IPS DF 19.7 (cell line): ENCODE measurements at regions not wholly inside any gene's neighbourhood (a gene's known extent, or its start where the extent isn't known, plus 50 kb on each side); places are given as distances from the start of the nearest gene placed in this dataset.

Experiments used
- DNase-seq: peaks from one replicate; pipeline ENCODE4 v3.0.0-alpha.2; 2013; ENCODE audit warnings: low read depth, low spot score

DNA sequence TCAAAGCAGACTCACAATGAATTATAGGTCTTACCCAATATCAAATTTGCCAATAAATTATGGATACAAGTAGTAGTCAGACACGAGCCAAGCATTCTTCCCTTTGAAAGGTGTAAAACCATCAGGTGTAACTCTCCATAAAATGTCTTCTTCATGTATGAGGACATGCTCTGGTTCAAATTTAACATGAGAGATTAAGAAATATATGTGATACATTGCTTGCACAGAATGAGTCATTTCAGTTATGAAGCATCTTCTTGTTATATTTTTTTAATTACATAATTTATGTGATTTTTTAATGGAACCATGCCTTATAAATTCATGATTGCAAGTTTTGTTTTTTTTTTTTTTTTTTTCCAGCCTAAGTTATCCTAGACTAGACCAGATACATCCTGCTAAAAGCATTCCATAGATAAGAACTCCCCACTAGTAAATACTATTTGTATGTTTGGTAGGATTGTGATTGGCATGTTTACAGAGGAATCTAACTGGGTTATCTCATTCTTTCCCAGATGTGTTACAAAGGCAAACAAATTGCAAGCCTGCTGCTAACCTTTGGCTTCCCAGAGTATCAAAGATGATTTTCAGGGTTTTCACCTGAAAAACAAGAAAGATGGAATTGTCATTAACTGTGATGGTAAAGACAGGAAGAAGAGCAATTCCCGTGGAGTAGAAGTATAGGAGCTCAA lies 621.9 kb downstream of the XIRP2 start:
- no peak for DNase-seq

- peak; percentile 35 for DNase-seq
Measured at GRCh38 chr2:167509586-167509985, 621.3 kb downstream of the XIRP2 start.

- no peak for DNase-seq
Measured at GRCh38 chr2:167508709-167509108, 620.4 kb downstream of the XIRP2 start.

- DNase-seq: no peak
Measured at GRCh38 chr2:167506395-167506794, 618.1 kb downstream of the XIRP2 start.

DNA sequence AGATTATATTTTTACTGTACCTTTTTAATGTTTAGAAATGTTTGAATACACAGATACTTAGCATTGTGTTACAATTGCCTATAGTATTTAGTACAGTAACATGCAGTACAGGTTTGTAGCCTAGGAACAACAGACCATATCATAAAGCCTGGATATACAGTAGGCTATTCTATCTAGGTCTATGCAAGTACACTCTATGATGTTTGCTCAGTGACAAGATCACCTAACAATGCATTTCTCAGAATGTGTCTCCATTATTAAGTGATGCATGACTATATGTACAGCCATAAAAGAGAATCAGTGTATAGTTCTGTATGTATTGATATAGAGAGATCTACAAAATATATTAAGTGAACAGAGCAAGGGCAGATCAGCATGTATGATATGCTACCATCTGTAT lies 616.4 kb downstream of the XIRP2 start:
- DNase-seq: no peak

DNA sequence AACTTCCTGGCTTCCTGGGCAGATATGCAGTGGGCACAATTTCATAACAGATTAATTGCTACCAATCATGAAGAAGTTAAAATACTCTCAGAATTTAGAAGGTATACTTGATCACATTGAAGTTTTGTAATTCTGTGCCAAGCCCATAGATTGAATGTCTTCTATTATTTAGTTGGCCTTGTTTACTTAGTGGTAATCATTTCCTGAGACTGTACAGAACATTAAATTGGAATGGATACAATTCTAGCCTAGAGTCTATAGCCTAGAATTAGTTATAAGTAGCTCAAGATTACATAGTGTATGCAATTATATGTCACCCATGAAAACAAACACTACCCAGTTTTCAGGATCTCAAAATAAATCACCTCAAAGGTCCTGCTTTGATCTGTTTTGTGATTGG lies 615.8 kb downstream of the XIRP2 start:
- no peak for DNase-seq

DNA sequence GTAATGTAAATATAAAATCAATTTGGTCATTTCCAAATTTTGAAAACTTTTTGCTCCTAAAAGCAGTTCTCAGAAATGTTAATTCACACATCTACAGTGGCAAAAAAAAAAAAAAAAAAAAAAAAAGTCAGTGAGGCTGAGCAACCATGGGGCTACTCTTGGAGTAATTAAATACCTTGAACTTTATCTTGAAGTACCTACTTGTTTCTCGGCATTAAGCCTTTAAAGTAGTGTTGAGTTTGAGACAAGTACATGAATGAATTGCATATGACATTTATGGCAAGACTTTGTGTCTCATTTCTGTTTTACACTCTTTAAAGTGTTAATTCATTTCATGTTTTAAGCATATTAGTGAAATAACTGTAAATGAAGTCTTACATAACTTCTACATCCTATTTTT lies 613.3 kb downstream of the XIRP2 start:
- DNase-seq: no peak

GRCh38 chr2:167493862-167494261 lies 605.6 kb downstream of the XIRP2 start:
- no peak for DNase-seq

GRCh38 chr2:167492486-167492885 lies 604.2 kb downstream of the XIRP2 start:
- no peak for DNase-seq

DNA sequence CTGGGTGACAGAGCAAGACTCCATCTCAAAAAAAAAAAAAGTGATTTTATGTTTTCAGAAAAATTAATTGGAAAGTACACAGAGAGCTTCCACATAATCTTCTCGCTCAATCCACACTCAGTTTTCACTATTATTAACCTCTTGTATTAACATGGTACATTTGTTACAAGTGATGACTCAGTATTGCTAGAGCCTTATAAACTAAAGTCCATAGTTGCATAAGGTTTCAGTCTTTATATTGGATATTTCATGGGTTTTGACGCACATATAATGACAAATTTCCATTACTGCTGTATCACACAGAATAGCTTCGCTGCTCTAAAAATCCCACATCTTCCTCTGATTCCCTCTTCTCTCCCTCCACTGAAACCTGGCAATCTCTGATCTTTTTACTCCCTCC lies 603.5 kb downstream of the XIRP2 start:
- no peak for DNase-seq

DNA sequence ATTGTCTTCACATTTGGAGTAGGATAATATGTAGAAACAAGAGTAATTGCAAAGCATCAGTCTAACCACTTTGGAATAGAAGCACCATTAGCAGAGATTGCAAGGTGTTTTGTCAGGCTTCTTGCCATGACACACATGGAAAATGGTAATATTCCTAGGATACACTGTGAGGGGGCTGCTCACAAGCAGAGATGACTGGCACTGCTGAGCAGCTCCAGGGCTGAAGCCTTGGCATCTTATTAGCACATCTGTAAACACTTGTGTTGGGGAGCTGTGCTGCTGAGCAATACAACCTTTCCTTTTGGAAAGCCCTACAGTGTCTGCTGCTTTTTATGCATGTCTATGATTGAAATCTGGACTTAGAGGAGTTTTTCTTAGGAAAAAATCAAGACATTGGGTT lies 602.2 kb downstream of the XIRP2 start:
- DNase-seq: no peak

DNA sequence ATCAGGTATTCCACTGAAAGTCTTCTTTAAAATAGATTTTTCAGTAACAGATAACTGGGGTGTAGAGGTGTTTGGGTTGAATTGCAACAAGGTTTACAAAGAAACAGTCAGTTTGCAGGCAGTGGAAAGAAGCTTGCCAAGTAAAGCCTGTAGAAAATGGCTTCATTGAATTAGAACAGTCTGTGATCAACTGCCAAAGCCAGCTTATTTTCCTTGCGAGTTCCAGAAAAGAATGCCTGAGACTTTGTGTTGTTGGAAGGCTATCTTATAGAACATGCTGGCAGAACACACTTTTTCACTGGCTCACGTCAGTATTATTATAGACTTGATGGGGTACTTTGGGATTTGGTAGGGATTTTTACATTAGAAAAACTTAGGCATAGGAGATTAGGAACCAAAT lies 601.0 kb downstream of the XIRP2 start:
- no peak for DNase-seq

- DNase-seq: no peak
Measured at GRCh38 chr2:167487728-167488127, 599.4 kb downstream of the XIRP2 start.

DNA sequence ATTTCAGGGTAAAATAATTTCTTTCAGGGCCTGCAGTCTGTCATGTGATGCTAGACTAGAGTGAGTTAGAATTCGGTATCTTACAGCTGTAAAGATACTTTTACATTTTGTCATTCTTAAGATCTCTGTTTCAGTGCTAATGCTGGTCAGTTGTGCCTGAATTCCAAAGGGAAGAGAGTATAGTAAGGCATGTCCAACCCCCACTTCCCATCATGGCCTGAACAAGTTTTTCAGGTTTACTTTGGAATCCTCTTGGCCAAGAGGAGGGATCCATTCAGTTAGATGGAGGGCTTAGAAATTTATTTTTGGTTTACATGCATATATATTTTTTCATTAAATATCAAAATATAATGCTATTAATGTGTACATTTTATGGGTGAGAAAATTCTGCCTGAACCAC lies 596.6 kb downstream of the XIRP2 start:
- DNase-seq: no peak

GRCh38 chr2:167480986-167481309 lies 592.7 kb downstream of the XIRP2 start:
- no peak for DNase-seq

GRCh38 chr2:167480232-167480985 lies 592.1 kb downstream of the XIRP2 start:
- no peak for DNase-seq

DNA sequence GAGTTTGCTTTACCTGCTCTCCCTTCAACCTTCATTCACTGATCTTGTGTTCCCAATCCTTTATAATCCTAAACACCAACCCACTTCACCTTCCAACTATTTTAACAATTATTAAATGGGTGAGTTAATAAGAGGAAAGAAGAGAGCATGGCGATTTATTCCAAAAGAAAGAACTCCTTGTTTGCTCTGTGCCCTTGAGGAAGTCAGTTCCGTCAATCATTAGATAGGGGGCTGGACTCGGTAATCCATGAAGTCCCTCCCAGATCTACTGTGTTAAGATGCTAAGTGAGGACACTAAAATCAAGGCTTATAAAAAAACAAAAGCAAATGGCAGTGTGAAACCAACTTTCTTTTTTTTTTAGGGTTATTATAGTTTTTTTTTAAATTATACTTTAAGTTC lies 589.9 kb downstream of the XIRP2 start:
- DNase-seq: no peak

GRCh38 chr2:167475791-167476190 lies 587.5 kb downstream of the XIRP2 start:
- no peak for DNase-seq

DNA sequence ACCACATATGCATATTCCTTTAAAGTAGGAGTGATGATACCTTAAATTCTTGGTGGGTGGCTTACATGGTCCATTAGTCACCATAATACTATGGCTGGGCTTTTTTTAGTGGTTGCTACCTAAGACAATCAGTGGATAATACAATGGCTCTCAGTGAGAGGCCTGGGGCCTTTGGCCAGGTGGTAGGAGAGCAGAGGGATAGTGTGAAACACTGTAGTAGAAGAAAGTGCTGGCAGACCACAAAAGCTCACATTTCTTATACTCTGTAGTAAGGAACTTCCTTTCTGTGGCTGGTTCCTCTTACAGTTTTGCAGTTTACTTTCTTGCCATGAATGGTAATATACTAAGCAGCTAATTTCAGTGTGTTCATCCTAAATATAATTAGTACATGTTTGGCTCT lies 583.5 kb downstream of the XIRP2 start:
- DNase-seq: no peak

- DNase-seq: no peak
Measured at GRCh38 chr2:167471332-167471731, 583.1 kb downstream of the XIRP2 start.

- no peak for DNase-seq
Measured at GRCh38 chr2:167462379-167462778, 574.1 kb downstream of the XIRP2 start.

DNA sequence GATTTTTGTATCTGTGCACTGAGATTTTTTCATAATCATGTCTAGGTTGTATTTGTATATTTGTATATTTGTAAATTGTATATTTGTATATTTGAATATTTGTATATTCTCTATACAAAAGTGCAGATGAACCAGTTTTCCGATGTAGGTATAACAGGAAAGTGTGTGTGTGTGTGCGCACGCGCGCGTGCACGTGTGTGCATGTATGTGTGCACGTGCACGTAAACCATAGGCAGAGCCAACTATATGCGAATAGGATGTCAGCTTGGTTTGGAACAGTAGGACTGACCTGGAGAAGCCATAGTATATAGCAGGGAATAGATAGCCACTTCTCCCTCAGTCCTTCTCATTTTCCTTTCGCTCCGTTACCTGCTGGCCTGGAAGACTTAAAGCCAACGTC lies 565.8 kb downstream of the XIRP2 start:
- DNase-seq: no peak

GRCh38 chr2:167451496-167452289 lies 563.4 kb downstream of the XIRP2 start:
- DNase-seq: no peak
